ENCODE measurements at regions not wholly inside any gene's neighbourhood (a gene's known extent, or its start where the extent isn't known, plus 50 kb on each side); places are given as distances from the start of the nearest gene placed in this dataset.

GRCh38 chr10:2866569-2866968 is 200.8 kb upstream of the PFKP start:
- TF ChIP-seq YY1 (IDR thresholded peaks at IDR 0.05; ENCODE audit: insufficient read depth, insufficient read length) = no peak
- no peak for TF ChIP-seq SUZ12 (IDR thresholded peaks at IDR 0.05; ENCODE audit: extremely low read depth, insufficient read depth, insufficient read length)
- TF ChIP-seq ZNF274 (IDR thresholded peaks at IDR 0.05; ENCODE audit: low read depth, low read length) = no peak

Data from NT2/D1 (cell line).